ENCODE measurements at regions not wholly inside any gene's neighbourhood (a gene's known extent, or its start where the extent isn't known, plus 50 kb on each side); places are given as distances from the start of the nearest gene placed in this dataset.

GRCh38 chr10:121102706-121103105, 251.5 kb downstream of the WDR11 start:
- no peak for DNase-seq

GRCh38 chr10:121104476-121105111, 253.4 kb downstream of the WDR11 start:
- DNase-seq = no peak

GRCh38 chr10:121106611-121107010, 255.4 kb downstream of the WDR11 start:
- no peak for DNase-seq

- no peak for DNase-seq
Measured at GRCh38 chr10:121108051-121108450, 256.9 kb downstream of the WDR11 start.

- no peak for DNase-seq
Measured at GRCh38 chr10:121110369-121110768, 259.2 kb downstream of the WDR11 start.

GRCh38 chr10:121112136-121112535, 261.0 kb downstream of the WDR11 start:
- DNase-seq = no peak

GRCh38 chr10:121112579-121113384, 261.6 kb downstream of the WDR11 start:
- no peak for DNase-seq

- no peak for DNase-seq
Measured at GRCh38 chr10:121113385-121113696, 262.2 kb downstream of the WDR11 start.

GRCh38 chr10:121113911-121114310, 262.7 kb downstream of the WDR11 start:
- no peak for DNase-seq

GRCh38 chr10:121115154-121115553, 264.0 kb downstream of the WDR11 start:
- no peak for DNase-seq

GRCh38 chr10:121121462-121121861, 270.3 kb downstream of the WDR11 start:
- no peak for DNase-seq

- DNase-seq = no peak
Measured at GRCh38 chr10:121127151-121127906, 276.2 kb downstream of the WDR11 start.

GRCh38 chr10:121128164-121128563, 277.0 kb downstream of the WDR11 start:
- DNase-seq = no peak

GRCh38 chr10:121129266-121129665, 278.1 kb downstream of the WDR11 start:
- DNase-seq = no peak

GRCh38 chr10:121130382-121130781, 279.2 kb downstream of the WDR11 start:
- DNase-seq = no peak

- DNase-seq = no peak
Measured at GRCh38 chr10:121131014-121131413, 279.9 kb downstream of the WDR11 start.

- no peak for DNase-seq
Measured at GRCh38 chr10:121131426-121132265, 280.5 kb downstream of the WDR11 start.

GRCh38 chr10:121132273-121132672, 281.1 kb downstream of the WDR11 start:
- no peak for DNase-seq

GRCh38 chr10:121133901-121134300, 282.7 kb downstream of the WDR11 start:
- DNase-seq = no peak

GRCh38 chr10:121134711-121135110, 283.5 kb downstream of the WDR11 start:
- DNase-seq = no peak

GRCh38 chr10:121135512-121135911, 284.4 kb downstream of the WDR11 start:
- DNase-seq = no peak

- no peak for DNase-seq
Measured at GRCh38 chr10:121137533-121137932, 286.4 kb downstream of the WDR11 start.

All from activated CD4-positive, alpha-beta T cell treated with anti-CD3 and anti-CD28 coated beads, Interleukin-2, Interleukin-6, amounts not matched to agents 100 ng/mL and 50 ng/mL, durations not matched to agents 16 hours and 8 hours (primary cell).